A549 (cell line): ENCODE measurements at regions not wholly inside any gene's neighbourhood (a gene's known extent, or its start where the extent isn't known, plus 50 kb on each side); places are given as distances from the start of the nearest gene placed in this dataset.

Experiments used
- ATAC-seq, 2 experiments: fragments of 200-7000 bp in 1 of 2; fragments of >200 bp in 1 of 2; cut with Nextera tagmentation in 1 of 2; cut with Tn5 transposase in 1 of 2; 3 replicates each; pipeline versions ENCODE4 v1.8.0 to v1.9.1; 2018 to 2020; ENCODE audit warnings: mild to moderate bottlenecking in 1 of 2, moderate library complexity in 1 of 2
- CTCF ChIA-PET: fragments of 300-600 bp; sonication (Branson Sonifier 250); formaldehyde crosslinking; extraction: SDS; loops from one replicate; lab custom pipeline; 2021; ENCODE audit warnings: antibody characterized with exemption, inconsistent platforms; lab: Yijun Ruan, JAX
- POLR2A ChIA-PET: fragments of 350-600 bp; formaldehyde crosslinking; extraction: SDS; loops from one replicate; lab custom pipeline; 2021; ENCODE audit warnings: antibody characterized with exemption, inconsistent platforms; lab: Yijun Ruan, JAX
- DNase-seq, 2 experiments: peaks; one replicate each; pipeline versions ENCODE4 v3.0.0 to v3.0.0-alpha.2; 2011 to 2016; ENCODE audit warnings: low read depth in 1 of 2, low spot score in 1 of 2
- FAIRE-seq: peaks from 2 replicates; lab custom pipeline; 2011; peaks lifted over from hg19 to GRCh38; lab: Jason Lieb, UNC
- H3K27ac ChIP-seq, 2 experiments: fragments of >200 bp; sonication (Bioruptor Twin); formaldehyde crosslinking; 3 replicates each; pipeline ENCODE4 v1.5.1; 2016 to 2017
- H3K4me1 ChIP-seq: fragments of >200 bp; sonication (Bioruptor Twin); formaldehyde crosslinking; 3 replicates; pipeline ENCODE4 v1.6.1; 2016
- H3K4me2 ChIP-seq: fragments of >200 bp; sonication (Bioruptor Twin); formaldehyde crosslinking; 3 replicates; pipeline ENCODE4 v1.6.1; 2016
- H3K4me3 ChIP-seq: fragments of >200 bp; sonication (Bioruptor Twin); formaldehyde crosslinking; 3 replicates; pipeline ENCODE4 v1.5.1; 2016
- H3K9me3 ChIP-seq: fragments of >200 bp; sonication (Bioruptor Twin); formaldehyde crosslinking; 3 replicates; pipeline ENCODE4 v1.6.1; 2016
- CBX2 ChIP-seq: fragments of 200-600 bp; sonication (generic); IDR thresholded peaks from 2 replicates; pipeline ENCODE4 v1.6.1; 2016; ENCODE audit warnings: low read depth, mild to moderate bottlenecking, borderline replicate concordance
- CBX8 ChIP-seq: fragments of 200-600 bp; sonication (generic); IDR thresholded peaks from 2 replicates; pipeline ENCODE4 v1.6.1; 2016
- CHD4 ChIP-seq: fragments of 200-600 bp; sonication (generic); IDR thresholded peaks from 2 replicates; pipeline ENCODE4 v1.6.1; 2016; ENCODE audit warnings: antibody characterized with exemption, mild to moderate bottlenecking, borderline replicate concordance
- E2F6 ChIP-seq: IDR thresholded peaks from 2 replicates; pipeline ENCODE4 v1.6.1; 2012; ENCODE audit warnings: low read depth, borderline replicate concordance
- EHF ChIP-seq: fragments of 250-450 bp; sonication (Bioruptor Pico); IDR thresholded peaks from 2 replicates; pipeline ENCODE4 v1.5.0; 2020; ENCODE audit warnings: mild to moderate bottlenecking
- EP300 ChIP-seq, 2 experiments: fragments of >200 bp; sonication (Bioruptor Twin); formaldehyde crosslinking; IDR thresholded peaks; 2 replicates in 1 of 2; 3 replicates in 1 of 2; pipeline ENCODE4 v1.6.1; 2016 to 2017
- ESRRA ChIP-seq: fragments of 150-350 bp; IDR thresholded peaks from 2 replicates; pipeline ENCODE4 v1.6.1; 2014; ENCODE audit warnings: mild to moderate bottlenecking, low read length, borderline replicate concordance
- FOXS1 ChIP-seq: fragments of 250-450 bp; sonication (Bioruptor Pico); IDR thresholded peaks from 2 replicates; pipeline ENCODE4 v1.5.0; 2020; ENCODE audit warnings: mild to moderate bottlenecking, moderate library complexity
- GATA3 ChIP-seq: IDR thresholded peaks from 2 replicates; pipeline ENCODE4 v1.6.1; 2012; ENCODE audit warnings: borderline replicate concordance
- HES2 ChIP-seq: fragments of >200 bp; sonication (Bioruptor Twin); formaldehyde crosslinking; IDR thresholded peaks from 2 replicates; pipeline ENCODE4 v1.6.1; 2016
- HEYL ChIP-seq: fragments of 250-450 bp; sonication (Bioruptor Pico); IDR thresholded peaks from 2 replicates; pipeline ENCODE4 v1.8.0; 2021; ENCODE audit warnings: mild to moderate bottlenecking, moderate library complexity
- HOXA7 ChIP-seq: fragments of 250-450 bp; sonication (Bioruptor Pico); IDR thresholded peaks from 2 replicates; pipeline ENCODE4 v1.5.0; 2020; ENCODE audit warnings: mild to moderate bottlenecking, moderate library complexity
- HOXB13 ChIP-seq: fragments of 250-450 bp; sonication (Bioruptor Pico); IDR thresholded peaks from 2 replicates; pipeline ENCODE4 v1.5.0; 2020; ENCODE audit warnings: low read depth, mild to moderate bottlenecking, moderate library complexity
- HOXB5 ChIP-seq: fragments of 250-450 bp; sonication (Bioruptor Pico); IDR thresholded peaks from 2 replicates; pipeline ENCODE4 v1.5.0; 2020; ENCODE audit warnings: mild to moderate bottlenecking, moderate library complexity
- NR3C1 ChIP-seq: fragments of >200 bp; sonication (Bioruptor Twin); formaldehyde crosslinking; IDR thresholded peaks from 3 replicates; pipeline ENCODE4 v1.6.1; 2017
- PHF8 ChIP-seq: fragments of 200-600 bp; sonication (generic); IDR thresholded peaks from 2 replicates; pipeline ENCODE4 v1.6.1; 2016; ENCODE audit warnings: low read depth, mild to moderate bottlenecking, antibody characterized with exemption, moderate library complexity, borderline replicate concordance
- RAD21 ChIP-seq, 2 experiments: fragments of >200 bp in 1 of 2; sonication (Bioruptor Twin) in 1 of 2; formaldehyde crosslinking in 1 of 2; IDR thresholded peaks in 1 of 2; conservative IDR thresholded peaks in 1 of 2; 2 replicates in 1 of 2; 3 replicates in 1 of 2; pipeline ENCODE4 v1.6.1; 2012 to 2018; ENCODE audit warnings: inconsistent platforms in 1 of 2
- REST ChIP-seq: fragments of 200-600 bp; sonication (generic); IDR thresholded peaks from 2 replicates; pipeline ENCODE4 v1.6.1; 2016; ENCODE audit warnings: antibody characterized with exemption, mild to moderate bottlenecking, moderate library complexity
- RNF2 ChIP-seq: fragments of 200-600 bp; sonication (generic); IDR thresholded peaks from 2 replicates; pipeline ENCODE4 v1.6.1; 2016; ENCODE audit warnings: low read depth, mild to moderate bottlenecking, antibody characterized with exemption, moderate library complexity, borderline replicate concordance
- SMC3 ChIP-seq: fragments of >200 bp; sonication (Bioruptor Twin); formaldehyde crosslinking; IDR thresholded peaks from 3 replicates; pipeline ENCODE4 v1.6.1; 2018; ENCODE audit warnings: inconsistent platforms
- SREBF2 ChIP-seq: fragments of 450-650 bp; IDR thresholded peaks from 2 replicates; pipeline ENCODE4 v1.6.1; 2014; ENCODE audit warnings: mild to moderate bottlenecking, moderate library complexity
- ZFP36 ChIP-seq: fragments of 450-650 bp; IDR thresholded peaks from 2 replicates; pipeline ENCODE4 v1.6.1; 2014; ENCODE audit warnings: borderline replicate concordance; ENCODE audit not compliant: partially characterized antibody
- WGBS: methylation state at CpG from one replicate; pipeline ENCODE4 v1.1.6; 2017; ENCODE audit errors: missing lambda C conversion rate; 5-methylcytosine and 5-hydroxymethylcytosine counted together
- TF ChIP-seq, protein P1 (sequence below): fragments of 250-450 bp; sonication (Bioruptor Pico); IDR thresholded peaks from 2 replicates; pipeline ENCODE4 v1.5.0; 2020; ENCODE audit warnings: low read depth, mild to moderate bottlenecking, moderate library complexity
- TF ChIP-seq, protein P2 (sequence below): IDR thresholded peaks from 2 replicates; pipeline ENCODE4 v1.6.1; 2012

DNA sequence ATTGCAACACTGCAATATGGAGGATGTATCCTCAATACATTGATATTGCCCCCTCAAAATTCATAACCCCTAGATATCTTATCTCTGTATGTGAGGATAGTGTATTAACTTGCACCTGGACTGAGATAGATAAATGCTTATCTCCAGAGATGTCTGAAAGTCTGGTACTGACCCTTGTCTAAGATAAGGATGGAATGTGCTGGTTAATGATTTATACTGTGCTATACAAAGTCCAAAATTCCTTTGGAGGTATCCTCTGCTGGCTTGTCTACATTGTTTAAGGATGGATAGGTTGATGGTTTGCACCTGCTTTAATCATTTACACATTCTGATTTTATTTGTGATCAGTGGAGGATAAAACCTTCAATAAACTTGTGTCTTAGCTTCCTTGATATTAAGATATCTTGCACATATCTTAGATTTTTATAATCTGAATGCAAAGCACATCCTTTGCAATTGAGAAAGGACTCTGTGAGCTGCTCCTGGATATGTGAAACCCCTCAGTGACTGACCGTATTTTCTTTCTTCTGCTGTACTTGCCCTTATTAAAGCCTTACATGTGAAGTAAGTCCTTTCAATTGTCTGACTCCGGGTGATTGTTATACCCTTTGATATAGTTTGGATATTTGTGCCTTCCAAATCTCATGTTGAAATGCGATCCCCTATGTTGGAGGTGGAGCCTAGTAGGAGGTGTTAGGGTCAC, 430.3 kb upstream of the MAOA start (continued):
- TF ChIP-seq EP300 (IDR thresholded peaks at IDR 0.05): no peak
- TF ChIP-seq HOXB13: no peak
- no peak for TF ChIP-seq PHF8

GRCh38 chrX:43238461-43238945, 417.6 kb upstream of the MAOA start:
- H3K4me2 ChIP-seq: no peak overlapping the region
- H3K4me1 ChIP-seq: no peaks in the 10 kb centered on the region
- DNase-seq (no peak), FAIRE-seq (no peak), ATAC-seq (no peak)
- CTCF ChIA-PET: no interaction called here
- H3K27ac ChIP-seq: no peak overlapping the region
- H3K4me3 ChIP-seq: no peak overlapping the region
- 0% methylated on average over 1 of the region's 1 CpG for WGBS
- TF ChIP-seq REST: no peak
- no peak for TF ChIP-seq RNF2
- TF ChIP-seq RAD21 (conservative IDR thresholded peaks at IDR 0.05 in 1 of 2, IDR thresholded peaks at IDR 0.05 in 1 of 2): no peak
- no peak for TF ChIP-seq HEYL (CRISPR knock-in tag)
- TF ChIP-seq CBX2: no peak
- no peak for TF ChIP-seq E2F6
- no peak for TF ChIP-seq FOXS1 (CRISPR knock-in tag)
- no peak for TF ChIP-seq ESRRA
- no peak for TF ChIP-seq ZFP36
- no peak for TF ChIP-seq CBX8
- TF ChIP-seq, protein P1, sequence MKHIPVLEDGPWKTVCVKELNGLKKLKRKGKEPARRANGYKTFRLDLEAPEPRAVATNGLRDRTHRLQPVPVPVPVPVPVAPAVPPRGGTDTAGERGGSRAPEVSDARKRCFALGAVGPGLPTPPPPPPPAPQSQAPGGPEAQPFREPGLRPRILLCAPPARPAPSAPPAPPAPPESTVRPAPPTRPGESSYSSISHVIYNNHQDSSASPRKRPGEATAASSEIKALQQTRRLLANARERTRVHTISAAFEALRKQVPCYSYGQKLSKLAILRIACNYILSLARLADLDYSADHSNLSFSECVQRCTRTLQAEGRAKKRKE (CRISPR knock-in tag): no peak
- POLR2A ChIA-PET: no interaction called here
- no peaks in the 10 kb centered on the region for H3K9me3 ChIP-seq

GRCh38 chrX:43239356-43239755, 416.7 kb upstream of the MAOA start:
- WGBS: 37% methylated on average over 4 of the region's 4 CpGs
- POLR2A ChIA-PET: no interaction called here
- no peak overlapping the region for H3K27ac ChIP-seq
- no peak overlapping the region for H3K4me2 ChIP-seq
- ATAC-seq (no peak), DNase-seq (no peak), FAIRE-seq (no peak)
- H3K4me3 ChIP-seq: no peak overlapping the region
- CTCF ChIA-PET: no interaction called here
- TF ChIP-seq FOXS1 (CRISPR knock-in tag) (no peak), GATA3 (no peak), CHD4 (no peak), NR3C1 (no peak), HOXA7 (CRISPR knock-in tag) (no peak), HOXB5 (no peak), CBX2 (no peak), PHF8 (no peak), EHF (no peak), HES2 (no peak), CBX8 (no peak), SMC3 (no peak), SREBF2 (no peak), RAD21 (conservative IDR thresholded peaks at IDR 0.05 in 1 of 2, IDR thresholded peaks at IDR 0.05 in 1 of 2) (no peak)
- TF ChIP-seq, protein P2, sequence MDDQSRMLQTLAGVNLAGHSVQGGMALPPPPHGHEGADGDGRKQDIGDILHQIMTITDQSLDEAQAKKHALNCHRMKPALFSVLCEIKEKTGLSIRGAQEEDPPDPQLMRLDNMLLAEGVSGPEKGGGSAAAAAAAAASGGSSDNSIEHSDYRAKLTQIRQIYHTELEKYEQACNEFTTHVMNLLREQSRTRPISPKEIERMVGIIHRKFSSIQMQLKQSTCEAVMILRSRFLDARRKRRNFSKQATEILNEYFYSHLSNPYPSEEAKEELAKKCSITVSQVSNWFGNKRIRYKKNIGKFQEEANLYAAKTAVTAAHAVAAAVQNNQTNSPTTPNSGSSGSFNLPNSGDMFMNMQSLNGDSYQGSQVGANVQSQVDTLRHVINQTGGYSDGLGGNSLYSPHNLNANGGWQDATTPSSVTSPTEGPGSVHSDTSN: no peak
- no peaks in the 10 kb centered on the region for H3K4me1 ChIP-seq
- H3K9me3 ChIP-seq: no peaks in the 10 kb centered on the region
